LNCaP clone FGC (cell line): ENCODE measurements at regions not wholly inside any gene's neighbourhood (a gene's known extent, or its start where the extent isn't known, plus 50 kb on each side); places are given as distances from the start of the nearest gene placed in this dataset.

Source experiments
- DNase-seq: peaks from one replicate; pipeline ENCODE4 v3.0.0-alpha.2; 2011; ENCODE audit warnings: low read depth
- H3K4me3 ChIP-seq: 2 replicates; pipeline ENCODE4 v1.5.1; 2011; ENCODE audit warnings: mild to moderate bottlenecking, low read depth, low read length, control low read depth
- TF ChIP-seq, protein P1 (sequence below): IDR thresholded peaks from 2 replicates; pipeline ENCODE4 v1.5.1; 2012; ENCODE audit warnings: mild to moderate bottlenecking; ENCODE audit not compliant: control insufficient read depth, insufficient read depth; ENCODE audit errors: extremely low read depth

DNA sequence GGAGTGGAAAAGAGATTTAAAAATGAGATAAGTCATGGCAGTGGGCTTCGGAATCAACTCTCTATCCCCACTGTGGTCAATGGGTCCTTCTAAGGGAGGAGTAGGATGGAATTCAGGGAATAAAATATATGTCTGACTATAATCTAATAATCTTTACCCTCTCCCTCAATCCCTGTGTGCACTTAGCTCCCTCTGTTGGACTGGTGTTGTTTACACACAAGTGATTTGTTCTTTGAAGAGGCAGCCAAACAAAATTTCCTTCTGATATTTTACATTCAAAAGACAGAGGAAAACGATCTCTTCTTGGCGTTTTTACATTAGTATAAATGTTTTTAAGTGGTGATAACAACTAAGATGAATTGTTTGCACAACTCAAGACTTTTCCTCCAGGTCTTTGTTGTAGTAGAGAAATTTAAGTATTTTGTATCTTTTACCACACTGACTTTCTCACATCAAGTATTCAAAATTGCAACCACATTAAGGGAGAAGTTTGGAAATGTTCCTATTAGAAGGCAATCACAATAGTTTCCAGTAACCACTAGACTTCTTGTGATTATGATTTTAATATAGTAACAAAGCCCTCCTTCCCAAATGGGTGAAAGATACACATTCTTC, 317.8 kb downstream of the CENPW start:
- H3K4me3 ChIP-seq: no peak overlapping the region
- DNase-seq: peak; percentile 36
- TF ChIP-seq, protein P1, sequence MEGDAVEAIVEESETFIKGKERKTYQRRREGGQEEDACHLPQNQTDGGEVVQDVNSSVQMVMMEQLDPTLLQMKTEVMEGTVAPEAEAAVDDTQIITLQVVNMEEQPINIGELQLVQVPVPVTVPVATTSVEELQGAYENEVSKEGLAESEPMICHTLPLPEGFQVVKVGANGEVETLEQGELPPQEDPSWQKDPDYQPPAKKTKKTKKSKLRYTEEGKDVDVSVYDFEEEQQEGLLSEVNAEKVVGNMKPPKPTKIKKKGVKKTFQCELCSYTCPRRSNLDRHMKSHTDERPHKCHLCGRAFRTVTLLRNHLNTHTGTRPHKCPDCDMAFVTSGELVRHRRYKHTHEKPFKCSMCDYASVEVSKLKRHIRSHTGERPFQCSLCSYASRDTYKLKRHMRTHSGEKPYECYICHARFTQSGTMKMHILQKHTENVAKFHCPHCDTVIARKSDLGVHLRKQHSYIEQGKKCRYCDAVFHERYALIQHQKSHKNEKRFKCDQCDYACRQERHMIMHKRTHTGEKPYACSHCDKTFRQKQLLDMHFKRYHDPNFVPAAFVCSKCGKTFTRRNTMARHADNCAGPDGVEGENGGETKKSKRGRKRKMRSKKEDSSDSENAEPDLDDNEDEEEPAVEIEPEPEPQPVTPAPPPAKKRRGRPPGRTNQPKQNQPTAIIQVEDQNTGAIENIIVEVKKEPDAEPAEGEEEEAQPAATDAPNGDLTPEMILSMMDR: peak; percentile 76

DNA sequence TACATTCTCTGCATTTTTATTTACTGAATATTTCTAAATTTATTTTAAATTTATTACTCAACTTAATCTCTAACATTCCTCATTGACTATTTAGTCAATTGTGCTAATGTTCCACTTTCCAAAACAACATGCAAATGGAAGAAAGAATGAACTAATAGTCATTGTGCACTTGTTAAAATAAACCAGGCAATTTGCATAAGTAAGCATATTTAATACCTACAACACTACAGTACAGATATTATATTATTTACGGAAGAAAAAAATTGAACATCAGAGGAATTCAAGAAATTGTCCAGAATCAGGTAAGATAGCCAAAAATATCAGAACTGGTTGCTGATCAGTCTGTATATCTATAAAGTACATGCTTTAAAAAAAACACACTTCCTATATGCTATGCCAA, 320.5 kb downstream of the CENPW start:
- no peak for DNase-seq
- TF ChIP-seq, protein P1: no peak
- no peak overlapping the region for H3K4me3 ChIP-seq

DNA sequence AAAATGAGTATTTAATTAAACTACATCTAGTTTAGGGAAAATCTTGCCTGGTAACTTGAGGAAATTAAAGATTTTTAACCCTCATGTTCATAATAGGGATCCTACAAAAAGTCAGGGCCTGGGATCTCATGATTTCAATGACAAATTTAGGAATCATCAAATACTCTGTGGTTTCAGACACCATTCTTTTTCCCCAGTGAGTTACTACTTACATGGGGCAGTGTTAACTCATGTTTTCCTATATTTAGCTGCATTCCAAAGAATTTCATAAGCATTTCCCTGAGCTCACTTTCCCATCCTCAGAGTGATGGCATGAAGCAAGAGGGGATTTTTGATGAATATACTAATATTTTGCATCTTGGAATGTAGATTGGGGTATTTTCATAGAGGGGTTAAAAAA, 321.7 kb downstream of the CENPW start:
- TF ChIP-seq, protein P1: no peak
- H3K4me3 ChIP-seq: no peak overlapping the region
- no peak for DNase-seq

DNA sequence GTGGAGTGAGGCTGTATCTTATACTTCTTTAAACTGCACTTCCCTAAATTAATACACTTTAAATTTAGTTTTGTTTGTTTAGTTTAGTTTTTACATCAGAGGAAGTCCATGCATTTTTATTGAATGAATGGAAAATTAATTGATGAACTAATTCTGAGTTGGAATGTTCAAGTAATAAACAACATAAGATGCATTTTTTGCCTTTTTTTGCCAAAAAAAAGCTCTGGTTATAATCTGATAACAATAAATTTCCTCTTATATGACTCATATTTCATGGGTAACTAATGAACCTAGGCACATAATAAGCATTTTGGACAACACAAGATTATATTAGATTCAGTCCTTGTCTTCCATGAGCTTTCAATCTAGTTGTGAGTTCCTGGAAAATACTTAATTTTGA, 323.1 kb downstream of the CENPW start:
- H3K4me3 ChIP-seq: no peak overlapping the region
- no peak for DNase-seq
- TF ChIP-seq, protein P1: no peak

DNA sequence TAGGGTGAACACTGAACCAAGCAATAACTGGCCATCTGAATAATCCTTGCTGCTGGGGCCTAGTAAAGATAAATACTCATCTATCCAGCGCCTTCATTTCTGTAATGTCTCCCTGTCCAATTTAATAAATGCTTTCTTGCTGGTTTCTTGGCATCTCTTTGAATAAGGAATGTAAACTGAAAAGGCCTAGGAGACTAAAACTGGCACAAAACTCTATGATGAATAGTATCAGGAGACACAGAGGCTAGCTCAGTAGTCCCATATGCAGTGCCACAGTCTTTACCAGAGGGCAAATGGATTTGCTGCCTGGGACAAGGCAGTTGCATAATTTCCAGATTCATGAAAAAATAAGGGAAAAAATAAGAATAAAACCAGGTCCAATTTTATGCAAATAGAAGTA, 324.4 kb downstream of the CENPW start:
- H3K4me3 ChIP-seq: no peak overlapping the region
- DNase-seq: no peak
- TF ChIP-seq, protein P1: no peak

DNA sequence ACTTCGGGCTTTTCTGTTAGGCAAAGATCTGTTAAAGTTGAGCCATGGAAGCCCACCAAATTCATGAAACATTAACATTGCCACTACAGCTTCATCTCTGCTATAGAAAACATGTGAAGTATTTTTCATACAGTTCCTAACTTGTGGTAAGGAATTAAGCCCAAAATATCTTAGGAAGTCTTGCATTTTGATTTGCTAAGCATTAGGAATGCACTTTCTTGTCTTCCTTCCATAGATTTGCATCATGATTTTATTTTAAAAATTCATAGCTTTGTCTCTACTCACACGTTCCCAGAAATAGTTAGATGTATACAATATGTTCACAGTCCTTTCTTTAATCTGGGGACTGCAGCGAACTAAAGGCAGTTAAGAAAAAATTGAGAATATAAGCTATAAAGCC, 325.6 kb downstream of the CENPW start:
- H3K4me3 ChIP-seq: no peak overlapping the region
- DNase-seq: no peak
- TF ChIP-seq, protein P1: no peak

DNA sequence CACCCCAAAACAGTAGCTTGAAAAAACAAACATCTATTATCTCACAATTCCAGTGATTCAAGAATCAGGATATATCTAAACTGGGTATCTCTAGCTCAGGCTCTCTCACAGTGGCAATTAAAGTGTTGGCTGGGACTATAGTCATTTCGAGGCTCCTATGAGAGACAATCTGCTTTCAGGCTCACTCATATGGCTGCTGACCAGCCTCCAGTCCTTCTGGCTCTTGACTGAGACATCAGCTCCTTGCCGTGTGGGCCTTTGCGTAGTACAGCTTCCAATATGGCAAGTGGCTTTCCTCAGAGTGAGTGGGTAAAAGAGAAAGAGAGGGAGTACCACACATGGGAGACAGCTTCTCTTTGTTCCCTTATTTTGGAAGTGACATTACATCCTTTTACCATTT, 327.2 kb downstream of the CENPW start:
- no peak overlapping the region for H3K4me3 ChIP-seq
- no peak for DNase-seq
- TF ChIP-seq, protein P1: no peak
